ENCODE measurements at regions not wholly inside any gene's neighbourhood (a gene's known extent, or its start where the extent isn't known, plus 50 kb on each side); places are given as distances from the start of the nearest gene placed in this dataset.

DNA sequence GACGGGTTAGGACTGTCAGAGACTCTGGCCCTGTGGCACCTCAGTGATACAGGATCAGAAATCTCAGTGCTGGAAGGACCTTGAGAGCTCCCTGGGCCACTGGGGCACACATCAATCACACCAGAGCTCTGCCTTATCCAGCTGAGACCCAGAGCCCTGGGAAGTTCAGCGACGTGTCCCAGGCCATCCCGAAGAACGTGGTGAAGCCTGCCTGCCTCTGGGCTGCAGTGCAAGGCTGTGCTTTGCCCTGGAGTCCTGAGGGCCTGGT, 79.8 kb upstream of the MGMT start:
- no peak overlapping the region for H3K27ac ChIP-seq
- H3K4me1 ChIP-seq (ENCODE audit: insufficient read depth), result no peaks in the 10 kb centered on the region
- no peaks in the 10 kb centered on the region for H3K36me3 ChIP-seq
- WGBS, 3 donors, result 90 to 98% (median 92%) methylated on average over 5 of the region's 5 CpGs
- H3K4me3 ChIP-seq, result no peak overlapping the region
- intact Hi-C loops (cut with DNase I), result no loop called here
- no peak for DNase-seq
- no peaks in the 10 kb centered on the region for H3K9me3 ChIP-seq
- no peaks in the 10 kb centered on the region for H3K27me3 ChIP-seq
- no peak for TF ChIP-seq POLR2A (IDR thresholded peaks at IDR 0.05)
- TF ChIP-seq EP300 (IDR thresholded peaks at IDR 0.05), result no peak
- TF ChIP-seq, protein P1, sequence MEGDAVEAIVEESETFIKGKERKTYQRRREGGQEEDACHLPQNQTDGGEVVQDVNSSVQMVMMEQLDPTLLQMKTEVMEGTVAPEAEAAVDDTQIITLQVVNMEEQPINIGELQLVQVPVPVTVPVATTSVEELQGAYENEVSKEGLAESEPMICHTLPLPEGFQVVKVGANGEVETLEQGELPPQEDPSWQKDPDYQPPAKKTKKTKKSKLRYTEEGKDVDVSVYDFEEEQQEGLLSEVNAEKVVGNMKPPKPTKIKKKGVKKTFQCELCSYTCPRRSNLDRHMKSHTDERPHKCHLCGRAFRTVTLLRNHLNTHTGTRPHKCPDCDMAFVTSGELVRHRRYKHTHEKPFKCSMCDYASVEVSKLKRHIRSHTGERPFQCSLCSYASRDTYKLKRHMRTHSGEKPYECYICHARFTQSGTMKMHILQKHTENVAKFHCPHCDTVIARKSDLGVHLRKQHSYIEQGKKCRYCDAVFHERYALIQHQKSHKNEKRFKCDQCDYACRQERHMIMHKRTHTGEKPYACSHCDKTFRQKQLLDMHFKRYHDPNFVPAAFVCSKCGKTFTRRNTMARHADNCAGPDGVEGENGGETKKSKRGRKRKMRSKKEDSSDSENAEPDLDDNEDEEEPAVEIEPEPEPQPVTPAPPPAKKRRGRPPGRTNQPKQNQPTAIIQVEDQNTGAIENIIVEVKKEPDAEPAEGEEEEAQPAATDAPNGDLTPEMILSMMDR (IDR thresholded peaks at IDR 0.05), result no peak

DNA sequence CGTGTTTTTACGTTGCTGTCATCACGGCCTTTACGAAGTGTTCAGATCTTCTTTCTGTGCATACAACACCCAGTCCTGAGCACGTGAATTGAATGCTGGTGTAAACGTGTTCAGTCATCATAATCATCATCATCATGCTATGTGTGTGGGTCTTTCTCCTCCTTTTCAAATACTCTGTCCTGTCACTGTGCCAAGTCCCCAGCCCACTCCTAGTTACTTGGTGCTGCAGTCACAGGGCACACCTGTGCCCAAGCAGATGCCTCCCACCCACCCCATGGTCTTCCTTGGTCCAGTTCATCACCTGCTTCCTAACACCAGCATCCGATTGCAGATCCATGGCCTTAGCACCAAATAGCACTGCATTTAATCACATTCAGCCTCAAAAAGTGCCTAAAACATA, 78.6 kb upstream of the MGMT start:
- WGBS, 3 donors, result 86 to 93% (median 93%) methylated on average over 7 of the region's 7 CpGs
- no peak for DNase-seq
- intact Hi-C loops (cut with DNase I), result no loop called here

DNA sequence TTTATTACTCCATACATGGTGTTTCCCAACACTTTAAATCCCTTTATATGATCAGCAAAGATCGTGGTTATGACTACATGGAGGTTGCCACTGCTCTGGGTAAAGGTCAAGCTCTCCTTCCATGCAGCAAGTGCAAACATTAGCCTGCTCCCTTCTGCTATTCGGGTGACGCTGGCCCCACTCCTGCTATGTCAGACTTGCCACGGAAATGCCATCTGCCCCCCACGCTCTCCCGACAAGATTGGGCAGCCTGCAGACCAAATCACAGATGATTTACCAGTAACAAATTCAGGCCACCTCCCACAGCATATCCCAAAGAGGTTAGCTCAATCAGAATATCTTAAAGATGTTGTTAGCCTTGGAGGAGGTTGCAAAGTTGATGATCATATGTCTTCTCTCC, 77.8 kb upstream of the MGMT start:
- intact Hi-C loops (cut with DNase I), result no loop called here
- Histone ChIP-seq H3K36me3 (no peaks in the 10 kb centered on the region), H3K27ac (no peak overlapping the region), H3K9me3 (no peaks in the 10 kb centered on the region), H3K27me3 (no peaks in the 10 kb centered on the region), H3K4me3 (no peak overlapping the region), H3K4me1 (ENCODE audit: insufficient read depth) (no peaks in the 10 kb centered on the region)
- 92 to 93% (median 93%) methylated on average over 6 of the region's 6 CpGs for WGBS, 3 donors
- DNase-seq, result no peak
- no peak for TF ChIP-seq POLR2A (IDR thresholded peaks at IDR 0.05)
- TF ChIP-seq, protein P1 (IDR thresholded peaks at IDR 0.05), result no peak
- no peak for TF ChIP-seq EP300 (IDR thresholded peaks at IDR 0.05)

More for the DNA sequence above, 78.6 kb upstream of the MGMT start:
- Histone ChIP-seq H3K36me3 (no peaks in the 10 kb centered on the region), H3K4me3 (no peak overlapping the region), H3K9me3 (no peaks in the 10 kb centered on the region), H3K27me3 (no peaks in the 10 kb centered on the region), H3K4me1 (ENCODE audit: insufficient read depth) (no peaks in the 10 kb centered on the region), H3K27ac (no peak overlapping the region)
- TF ChIP-seq POLR2A (IDR thresholded peaks at IDR 0.05), result no peak
- TF ChIP-seq, protein P1 (IDR thresholded peaks at IDR 0.05), result no peak
- no peak for TF ChIP-seq EP300 (IDR thresholded peaks at IDR 0.05)

DNA sequence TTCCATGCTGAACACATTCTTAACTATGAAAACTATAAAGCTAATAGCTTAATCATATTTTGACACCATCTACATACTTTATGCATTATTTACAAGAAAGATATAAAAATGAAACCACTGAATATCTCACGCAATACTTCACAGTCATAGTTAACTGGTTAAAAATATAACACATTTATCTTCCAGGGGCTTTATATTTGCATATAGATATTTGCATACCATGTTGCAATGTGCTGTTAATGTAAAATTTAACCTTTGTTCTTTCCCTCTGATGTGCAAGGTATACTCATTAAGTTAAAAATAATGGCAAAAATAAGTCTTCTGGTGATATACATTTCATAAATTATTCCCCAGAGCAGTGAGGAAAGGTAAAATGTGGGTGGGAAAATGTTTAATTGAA, 76.9 kb upstream of the MGMT start:
- 91 to 97% (median 94%) methylated on average over 1 of the region's 1 CpG for WGBS, 3 donors
- Histone ChIP-seq H3K4me1 (ENCODE audit: insufficient read depth) (no peaks in the 10 kb centered on the region), H3K9me3 (no peaks in the 10 kb centered on the region), H3K4me3 (no peak overlapping the region), H3K27ac (no peak overlapping the region), H3K36me3 (no peaks in the 10 kb centered on the region), H3K27me3 (no peaks in the 10 kb centered on the region)
- intact Hi-C loops (cut with DNase I), result no loop called here
- no peak for TF ChIP-seq EP300 (IDR thresholded peaks at IDR 0.05)
- no peak for TF ChIP-seq POLR2A (IDR thresholded peaks at IDR 0.05)
- TF ChIP-seq, protein P1 (IDR thresholded peaks at IDR 0.05), result no peak
- no peak for DNase-seq

- DNase-seq, result no peak
- Histone ChIP-seq H3K27me3 (no peaks in the 10 kb centered on the region), H3K9me3 (no peaks in the 10 kb centered on the region), H3K4me3 (no peak overlapping the region), H3K4me1 (ENCODE audit: insufficient read depth) (no peaks in the 10 kb centered on the region), H3K36me3 (no peaks in the 10 kb centered on the region), H3K27ac (no peak overlapping the region)
- 95 to 97% (median 96%) methylated on average over 8 of the region's 8 CpGs for WGBS, 3 donors
- intact Hi-C loops (cut with DNase I), result no loop called here
- TF ChIP-seq EP300 (IDR thresholded peaks at IDR 0.05) (no peak), POLR2A (IDR thresholded peaks at IDR 0.05) (no peak)
- TF ChIP-seq, protein P1 (IDR thresholded peaks at IDR 0.05), result no peak
Observed at GRCh38 chr10:129390726-129391125, 76.3 kb upstream of the MGMT start.

All from ovary (tissue), 7 donors.